ENCODE measurements at regions not wholly inside any gene's neighbourhood (a gene's known extent, or its start where the extent isn't known, plus 50 kb on each side); places are given as distances from the start of the nearest gene placed in this dataset.

- TF ChIP-seq, protein P1, sequence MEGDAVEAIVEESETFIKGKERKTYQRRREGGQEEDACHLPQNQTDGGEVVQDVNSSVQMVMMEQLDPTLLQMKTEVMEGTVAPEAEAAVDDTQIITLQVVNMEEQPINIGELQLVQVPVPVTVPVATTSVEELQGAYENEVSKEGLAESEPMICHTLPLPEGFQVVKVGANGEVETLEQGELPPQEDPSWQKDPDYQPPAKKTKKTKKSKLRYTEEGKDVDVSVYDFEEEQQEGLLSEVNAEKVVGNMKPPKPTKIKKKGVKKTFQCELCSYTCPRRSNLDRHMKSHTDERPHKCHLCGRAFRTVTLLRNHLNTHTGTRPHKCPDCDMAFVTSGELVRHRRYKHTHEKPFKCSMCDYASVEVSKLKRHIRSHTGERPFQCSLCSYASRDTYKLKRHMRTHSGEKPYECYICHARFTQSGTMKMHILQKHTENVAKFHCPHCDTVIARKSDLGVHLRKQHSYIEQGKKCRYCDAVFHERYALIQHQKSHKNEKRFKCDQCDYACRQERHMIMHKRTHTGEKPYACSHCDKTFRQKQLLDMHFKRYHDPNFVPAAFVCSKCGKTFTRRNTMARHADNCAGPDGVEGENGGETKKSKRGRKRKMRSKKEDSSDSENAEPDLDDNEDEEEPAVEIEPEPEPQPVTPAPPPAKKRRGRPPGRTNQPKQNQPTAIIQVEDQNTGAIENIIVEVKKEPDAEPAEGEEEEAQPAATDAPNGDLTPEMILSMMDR (IDR thresholded peaks at IDR 0.05), result no peak
- no peak for TF ChIP-seq POLR2A (IDR thresholded peaks at IDR 0.05)
Observed at GRCh38 chr3:103730744-103731143, 1295.9 kb downstream of the ZPLD1 start.

Measured in body of pancreas (tissue), 4 donors.